Trophoblast cell (in vitro differentiated cells and primary cell): ENCODE measurements at regions not wholly inside any gene's neighbourhood (a gene's known extent, or its start where the extent isn't known, plus 50 kb on each side); places are given as distances from the start of the nearest gene placed in this dataset.
"Not testable (repeated sequence)": the region's sequence is repeated elsewhere in the genome, so short reads cannot be mapped to it uniquely, and the experiment has no call there.

ENCODE experiments used
- DNase-seq, 2 donors: peaks; one replicate each; pipeline ENCODE4 v3.0.0-alpha.2; 2016
- H2AFZ ChIP-seq: 2 replicates; pipeline ENCODE4 v1.6.1; 2013; ENCODE audit warnings: low read length, moderate library complexity, mild to moderate bottlenecking; ENCODE audit not compliant: insufficient read depth, poor library complexity
- H2AK5ac ChIP-seq: 2 replicates; pipeline ENCODE4 v1.6.1; 2013; ENCODE audit warnings: mild to moderate bottlenecking, low read length
- H2BK120ac ChIP-seq: 2 replicates; pipeline ENCODE4 v1.6.1; 2013; ENCODE audit warnings: low read length, mild to moderate bottlenecking, moderate library complexity; ENCODE audit not compliant: insufficient read depth, poor library complexity
- H2BK12ac ChIP-seq: 2 replicates; pipeline ENCODE4 v1.6.1; 2013; ENCODE audit warnings: mild to moderate bottlenecking, low read length, moderate library complexity
- H2BK5ac ChIP-seq: 2 replicates; pipeline ENCODE4 v1.6.1; 2013; ENCODE audit warnings: low read length, low read depth, moderate library complexity, mild to moderate bottlenecking; ENCODE audit not compliant: poor library complexity
- H3K14ac ChIP-seq: 2 replicates; pipeline ENCODE4 v1.6.1; 2013; ENCODE audit warnings: mild to moderate bottlenecking, low read length
- H3K18ac ChIP-seq: 2 replicates; pipeline ENCODE4 v1.6.1; 2013; ENCODE audit warnings: mild to moderate bottlenecking, low read length
- H3K23ac ChIP-seq: 2 replicates; pipeline ENCODE4 v1.6.1; 2013; ENCODE audit warnings: low read length
- H3K27ac ChIP-seq: 2 replicates; pipeline ENCODE4 v1.5.1; 2013; ENCODE audit warnings: low read depth, mild to moderate bottlenecking, inconsistent platforms, low read length, moderate library complexity
- H3K27me3 ChIP-seq: 2 replicates; pipeline ENCODE4 v1.6.1; 2013; ENCODE audit warnings: inconsistent platforms, mild to moderate bottlenecking, low read length, moderate library complexity; ENCODE audit not compliant: insufficient read depth
- H3K36me3 ChIP-seq, 2 experiments: 1 replicate in 1 of 2; 2 replicates in 1 of 2; pipeline ENCODE4 v1.6.1; 2013; ENCODE audit warnings: low read length in 2 of 2, mild to moderate bottlenecking in 2 of 2, moderate library complexity in 1 of 2; ENCODE audit not compliant: insufficient read depth in 2 of 2, control insufficient read depth in 1 of 2
- H3K4ac ChIP-seq: 2 replicates; pipeline ENCODE4 v1.6.1; 2013; ENCODE audit warnings: low read depth, mild to moderate bottlenecking, low read length, moderate library complexity
- H3K4me1 ChIP-seq, 2 experiments: 1 replicate in 1 of 2; 2 replicates in 1 of 2; pipeline ENCODE4 v1.6.1; 2013; ENCODE audit warnings: low read length in 2 of 2, mild to moderate bottlenecking in 2 of 2, moderate library complexity in 1 of 2; ENCODE audit not compliant: insufficient read depth in 2 of 2, control insufficient read depth in 1 of 2
- H3K4me2 ChIP-seq: 2 replicates; pipeline ENCODE4 v1.6.1; 2013; ENCODE audit warnings: inconsistent platforms, mild to moderate bottlenecking, low read length, moderate library complexity
- H3K4me3 ChIP-seq: 2 replicates; pipeline ENCODE4 v1.5.1; 2013; ENCODE audit warnings: mild to moderate bottlenecking, low read depth, low read length, inconsistent platforms
- H3K79me1 ChIP-seq: one replicate; pipeline ENCODE4 v1.6.1; 2013; ENCODE audit warnings: low read length
- H3K79me2 ChIP-seq: 2 replicates; pipeline ENCODE4 v1.6.1; 2013; ENCODE audit warnings: low read length, mild to moderate bottlenecking; ENCODE audit not compliant: control insufficient read depth, insufficient read depth, poor library complexity
- H3K9ac ChIP-seq: 2 replicates; pipeline ENCODE4 v1.6.1; 2013; ENCODE audit warnings: mild to moderate bottlenecking, low read length
- H3K9me3 ChIP-seq: 2 replicates; pipeline ENCODE4 v1.6.1; 2013; ENCODE audit warnings: low read depth, mild to moderate bottlenecking, control low read depth, inconsistent platforms, low read length; ENCODE audit not compliant: insufficient read depth
- H4K12ac ChIP-seq: 2 replicates; pipeline ENCODE4 v1.6.1; 2013; ENCODE audit warnings: low read depth, mild to moderate bottlenecking, low read length, moderate library complexity
- H4K8ac ChIP-seq: 2 replicates; pipeline ENCODE4 v1.6.1; 2013; ENCODE audit warnings: low read depth, mild to moderate bottlenecking, low read length, moderate library complexity
- H4K91ac ChIP-seq: one replicate; pipeline ENCODE4 v1.6.1; 2013; ENCODE audit warnings: low read depth, mild to moderate bottlenecking, low read length, moderate library complexity
- WGBS: extraction: QIAGEN DNeasy Blood & Tissue Kit; methylation state at CpG from one replicate; pipeline ENCODE4 v1.1.7; 2013; ENCODE audit warnings: missing lambda C conversion rate; ENCODE audit not compliant: insufficient read length, insufficient coverage; ENCODE audit errors: extremely low coverage; 5-methylcytosine and 5-hydroxymethylcytosine counted together

GRCh38 chr1:243957141-243957540, 93.9 kb upstream of the ZBTB18 start:
- H2AK5ac ChIP-seq, result no peak overlapping the region
- H3K18ac ChIP-seq, result no peak overlapping the region
- H3K9ac ChIP-seq, result no peak overlapping the region
- H3K4me3 ChIP-seq, result no peak overlapping the region
- no peak overlapping the region for H3K4me2 ChIP-seq
- no peak overlapping the region for H2AFZ ChIP-seq
- no peak overlapping the region for H2BK5ac ChIP-seq
- no peak overlapping the region for H3K14ac ChIP-seq
- H3K36me3 ChIP-seq, result no peaks in the 10 kb centered on the region
- H2BK120ac ChIP-seq, result no peak overlapping the region
- no peak overlapping the region for H4K91ac ChIP-seq
- no peak overlapping the region for H3K4ac ChIP-seq
- DNase-seq, result no peak
- H3K79me1 ChIP-seq, result no peaks in the 10 kb centered on the region
- no peaks in the 10 kb centered on the region for H3K4me1 ChIP-seq
- H4K12ac ChIP-seq, result no peak overlapping the region
- H2BK12ac ChIP-seq, result no peak overlapping the region
- H3K23ac ChIP-seq, result no peak overlapping the region
- no peaks in the 10 kb centered on the region for H3K79me2 ChIP-seq
- no peaks in the 10 kb centered on the region for H3K9me3 ChIP-seq
- no peaks in the 10 kb centered on the region for H3K27me3 ChIP-seq
- H4K8ac ChIP-seq, result no peak overlapping the region
- H3K27ac ChIP-seq, result no peak overlapping the region

DNA sequence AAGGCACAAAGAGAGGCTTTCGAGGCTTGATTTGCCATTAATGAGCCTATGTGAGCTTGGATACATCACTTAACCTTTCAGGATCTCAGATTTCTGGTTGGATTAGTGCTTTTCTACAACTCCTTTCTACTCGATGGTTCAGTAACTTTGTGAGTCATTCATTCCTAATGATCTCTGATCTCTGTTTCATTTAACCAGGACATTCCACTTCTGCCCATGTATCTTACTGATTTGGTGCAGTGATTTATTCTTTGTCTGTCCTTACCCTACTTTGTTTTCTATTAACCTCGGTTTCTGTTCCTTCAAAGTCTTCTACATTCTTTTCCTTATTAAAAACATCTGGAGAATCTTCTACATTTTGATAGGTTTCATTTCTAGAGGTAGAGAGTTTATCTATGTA, 94.6 kb upstream of the ZBTB18 start:
- Histone ChIP-seq H2AK5ac (no peak overlapping the region), H3K36me3 (no peaks in the 10 kb centered on the region), H4K12ac (no peak overlapping the region), H3K4me1 (no peaks in the 10 kb centered on the region), H3K4me3 (no peak overlapping the region), H3K27me3 (no peaks in the 10 kb centered on the region), H4K91ac (no peak overlapping the region), H3K9me3 (no peaks in the 10 kb centered on the region), H3K23ac (no peak overlapping the region), H3K79me2 (no peaks in the 10 kb centered on the region), H3K9ac (no peak overlapping the region), H3K14ac (no peak overlapping the region), H4K8ac (no peak overlapping the region), H2BK120ac (no peak overlapping the region), H2AFZ (no peak overlapping the region), H3K4me2 (no peak overlapping the region), H2BK12ac (no peak overlapping the region), H3K27ac (no peak overlapping the region), H3K4ac (no peak overlapping the region), H3K79me1 (no peaks in the 10 kb centered on the region), H3K18ac (no peak overlapping the region), H2BK5ac (no peak overlapping the region)
- no CpG with 5 or more reads among the region's 3 CpGs for WGBS
- no peak for DNase-seq

- not testable (repeated sequence) for H3K9ac ChIP-seq, H4K91ac ChIP-seq, H3K4me3 ChIP-seq, H3K4me2 ChIP-seq, H3K79me1 ChIP-seq, H3K4ac ChIP-seq, H3K4me1 ChIP-seq, H3K36me3 ChIP-seq, H3K9me3 ChIP-seq, DNase-seq, H2AFZ ChIP-seq, H2BK120ac ChIP-seq, H3K23ac ChIP-seq, H3K27me3 ChIP-seq, H2BK12ac ChIP-seq, H3K18ac ChIP-seq, H3K14ac ChIP-seq, H4K8ac ChIP-seq, H3K27ac ChIP-seq, H4K12ac ChIP-seq, H2BK5ac ChIP-seq, H2AK5ac ChIP-seq, H3K79me2 ChIP-seq
- WGBS, result no CpG with 5 or more reads among the region's 11 CpGs
These were observed 99.9 kb upstream of the ZBTB18 start for GRCh38 chr1:243951207-243951606.

DNA sequence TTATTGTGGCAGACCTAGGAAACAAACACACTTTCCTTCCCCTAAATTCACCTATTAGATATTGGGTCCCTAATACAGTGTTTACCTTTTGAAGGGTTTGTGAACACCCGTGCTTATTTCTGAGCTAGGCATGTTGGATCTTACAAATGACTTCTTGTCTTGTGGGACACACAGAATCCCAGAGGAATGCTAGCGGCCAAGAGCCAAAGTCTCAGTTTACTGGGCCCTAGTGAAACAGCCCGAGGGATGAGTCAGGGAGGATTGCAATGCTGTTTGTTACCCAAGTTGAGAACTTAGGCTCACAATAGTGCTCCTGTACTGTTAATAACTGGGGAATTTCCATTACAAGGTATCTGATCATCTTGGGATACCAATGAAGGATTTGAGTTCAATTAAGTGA, 100.1 kb upstream of the AKT3 start:
- Histone ChIP-seq H3K14ac (no peak overlapping the region), H3K4me1 (peaks cover 6 to 8% of the 10 kb centered on the region in 2 experiments), H4K91ac (no peak overlapping the region), H4K12ac (no peak overlapping the region), H3K9me3 (no peaks in the 10 kb centered on the region), H3K4me3 (no peak overlapping the region), H2BK120ac (no peak overlapping the region), H4K8ac (no peak overlapping the region), H3K79me1 (peaks cover 8% of the 10 kb centered on the region), H2AFZ (no peak overlapping the region), H2BK5ac (no peak overlapping the region), H3K27ac (no peak overlapping the region), H3K36me3 (no peaks in the 10 kb centered on the region), H2BK12ac (no peak overlapping the region), H2AK5ac (no peak overlapping the region), H3K79me2 (no peaks in the 10 kb centered on the region), H3K23ac (no peak overlapping the region), H3K4me2 (no peak overlapping the region), H3K18ac (no peak overlapping the region), H3K4ac (no peak overlapping the region), H3K27me3 (no peaks in the 10 kb centered on the region), H3K9ac (no peak overlapping the region)
- WGBS, result no CpG with 5 or more reads among the region's 3 CpGs
- peak; percentile 37 to 61 for DNase-seq
